HEK293 (cell line): ENCODE measurements at regions not wholly inside any gene's neighbourhood (a gene's known extent, or its start where the extent isn't known, plus 50 kb on each side); places are given as distances from the start of the nearest gene placed in this dataset.

ENCODE experiments used
- ZNF239 ChIP-seq: fragments of 450-650 bp; formaldehyde crosslinking; IDR thresholded peaks from 2 replicates; pipeline ENCODE4 v1.5.1; 2016; ENCODE audit warnings: missing biosample characterization, missing genetic modification characterization
- ZNF843 ChIP-seq: fragments of 450-650 bp; formaldehyde crosslinking; IDR thresholded peaks from 2 replicates; pipeline ENCODE4 v1.5.1; 2016; ENCODE audit warnings: missing biosample characterization, missing genetic modification characterization

- no peak for TF ChIP-seq ZNF239 (tag by site-specific recombination)
- TF ChIP-seq ZNF843 (tag by site-specific recombination), result no peak
These were observed 49.9 kb upstream of the EXOC4 start (continued) for GRCh38 chr7:133202942-133203341.
